Epithelial cell of esophagus (primary cell): ENCODE measurements at regions not wholly inside any gene's neighbourhood (a gene's known extent, or its start where the extent isn't known, plus 50 kb on each side); places are given as distances from the start of the nearest gene placed in this dataset.

ENCODE experiments used
- DNase-seq: peaks from one replicate; pipeline ENCODE4 v3.0.0; 2010; ENCODE audit warnings: low read depth
- H3K4me3 ChIP-seq: 2 replicates; pipeline ENCODE4 v1.5.1; 2011; ENCODE audit warnings: mild to moderate bottlenecking, low read length, control low read depth
- CTCF ChIP-seq: IDR thresholded peaks from 2 replicates; pipeline ENCODE4 v1.5.1; 2011; ENCODE audit warnings: low read depth, mild to moderate bottlenecking, low read length, control low read depth, inconsistent platforms; ENCODE audit not compliant: insufficient read depth; ENCODE audit errors: missing control alignments

GRCh38 chrX:10722851-10723250 lies 102.5 kb upstream of the MID1 start:
- DNase-seq: peak; percentile 48

GRCh38 chrX:10725071-10725470 lies 104.7 kb upstream of the MID1 start:
- peak; percentile 28 for TF ChIP-seq CTCF
- DNase-seq: no peak
- no peak overlapping the region for H3K4me3 ChIP-seq

More at GRCh38 chrX:10722851-10723250, 102.5 kb upstream of the MID1 start:
- peak; percentile 72 for TF ChIP-seq CTCF
- no peak overlapping the region for H3K4me3 ChIP-seq

- no peak for DNase-seq
- H3K4me3 ChIP-seq: no peak overlapping the region
- no peak for TF ChIP-seq CTCF
These were observed 106.3 kb upstream of the MID1 start for GRCh38 chrX:10726647-10727046.

- no peak for DNase-seq
- TF ChIP-seq CTCF: no peak
- no peak overlapping the region for H3K4me3 ChIP-seq
These were observed 108.5 kb upstream of the MID1 start for GRCh38 chrX:10728806-10729389.

- TF ChIP-seq CTCF: no peak
- no peak for DNase-seq
These were observed 119.0 kb upstream of the MID1 start for GRCh38 chrX:10739426-10739825.

GRCh38 chrX:10741003-10741402 lies 120.6 kb upstream of the MID1 start:
- no peak for TF ChIP-seq CTCF
- H3K4me3 ChIP-seq: no peak overlapping the region
- no peak for DNase-seq

More at GRCh38 chrX:10739426-10739825, 119.0 kb upstream of the MID1 start:
- no peak overlapping the region for H3K4me3 ChIP-seq

- no peak overlapping the region for H3K4me3 ChIP-seq
- no peak for TF ChIP-seq CTCF
- no peak for DNase-seq
These were observed 121.2 kb upstream of the MID1 start for GRCh38 chrX:10741550-10741949.
